Parathyroid adenoma (tissue), 2 donors: ENCODE measurements at regions not wholly inside any gene's neighbourhood (a gene's known extent, or its start where the extent isn't known, plus 50 kb on each side); places are given as distances from the start of the nearest gene placed in this dataset.

Experiments used
- H2AFZ ChIP-seq: fragments of 300-600 bp; sonication (generic); one replicate; pipeline ENCODE4 v1.7.0; 2017; ENCODE audit warnings: antibody characterized with exemption, mild to moderate bottlenecking
- H3K27ac ChIP-seq: fragments of 300-600 bp; sonication (generic); one replicate; pipeline ENCODE4 v1.7.0; 2017
- H3K27me3 ChIP-seq: fragments of 300-600 bp; sonication (generic); one replicate; pipeline ENCODE4 v1.7.0; 2017; ENCODE audit warnings: low read length; ENCODE audit not compliant: control insufficient read depth, insufficient read depth
- H3K36me3 ChIP-seq: fragments of 300-600 bp; sonication (generic); one replicate; pipeline ENCODE4 v1.7.0; 2017; ENCODE audit warnings: low read length; ENCODE audit not compliant: control insufficient read depth, insufficient read depth
- H3K4me1 ChIP-seq: fragments of 300-600 bp; sonication (generic); one replicate; pipeline ENCODE4 v1.7.0; 2017; ENCODE audit warnings: control low read depth
- H3K4me2 ChIP-seq: fragments of 300-600 bp; sonication (generic); one replicate; pipeline ENCODE4 v1.7.0; 2017; ENCODE audit warnings: low read length
- H3K4me3 ChIP-seq: fragments of 300-600 bp; sonication (generic); one replicate; pipeline ENCODE4 v1.7.0; 2017; ENCODE audit warnings: low read depth, low read length
- H3K79me2 ChIP-seq: fragments of 300-600 bp; sonication (generic); one replicate; pipeline ENCODE4 v1.7.0; 2017; ENCODE audit warnings: control low read depth
- H3K9ac ChIP-seq: fragments of 300-600 bp; sonication (generic); one replicate; pipeline ENCODE4 v1.7.0; 2017; ENCODE audit warnings: mild to moderate bottlenecking
- H3K9me3 ChIP-seq: fragments of 300-600 bp; sonication (generic); one replicate; pipeline ENCODE4 v1.7.0; 2017; ENCODE audit warnings: low read length; ENCODE audit not compliant: control insufficient read depth
- TF ChIP-seq, protein P1 (sequence below): fragments of 300-600 bp; sonication (generic); IDR thresholded peaks from one replicate; pipeline ENCODE4 v1.7.0; 2017; ENCODE audit warnings: antibody characterized with exemption, mild to moderate bottlenecking
- donor health status: primary hyperparathyroidism.

DNA sequence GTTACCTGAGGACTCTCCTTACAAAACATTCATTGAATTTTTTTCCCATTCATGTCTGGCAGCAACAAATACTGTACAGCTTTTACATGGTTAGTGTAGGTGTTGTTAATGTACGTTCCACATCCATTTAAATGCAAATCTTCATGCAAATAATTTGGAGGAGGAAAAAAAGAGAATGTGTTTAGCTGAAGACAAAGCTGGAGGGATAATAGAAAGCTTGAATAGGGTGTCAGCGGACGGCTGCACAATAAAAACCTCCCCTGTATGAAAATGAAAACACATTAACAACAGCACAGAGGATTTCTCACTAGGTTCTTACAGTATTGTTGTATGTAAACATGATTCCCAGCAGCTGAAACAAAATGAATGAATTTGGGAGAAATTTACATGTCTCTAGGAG lies 231.5 kb downstream of the ZNF608 start:
- Histone ChIP-seq H3K27ac (no peak overlapping the region), H3K27me3 (no peaks in the 10 kb centered on the region), H2AFZ (no peak overlapping the region), H3K9ac (no peak overlapping the region), H3K79me2 (no peaks in the 10 kb centered on the region), H3K36me3 (no peaks in the 10 kb centered on the region), H3K4me2 (no peak overlapping the region), H3K4me3 (no peak overlapping the region), H3K9me3 (no peaks in the 10 kb centered on the region), H3K4me1 (no peaks in the 10 kb centered on the region)
- TF ChIP-seq, protein P1, sequence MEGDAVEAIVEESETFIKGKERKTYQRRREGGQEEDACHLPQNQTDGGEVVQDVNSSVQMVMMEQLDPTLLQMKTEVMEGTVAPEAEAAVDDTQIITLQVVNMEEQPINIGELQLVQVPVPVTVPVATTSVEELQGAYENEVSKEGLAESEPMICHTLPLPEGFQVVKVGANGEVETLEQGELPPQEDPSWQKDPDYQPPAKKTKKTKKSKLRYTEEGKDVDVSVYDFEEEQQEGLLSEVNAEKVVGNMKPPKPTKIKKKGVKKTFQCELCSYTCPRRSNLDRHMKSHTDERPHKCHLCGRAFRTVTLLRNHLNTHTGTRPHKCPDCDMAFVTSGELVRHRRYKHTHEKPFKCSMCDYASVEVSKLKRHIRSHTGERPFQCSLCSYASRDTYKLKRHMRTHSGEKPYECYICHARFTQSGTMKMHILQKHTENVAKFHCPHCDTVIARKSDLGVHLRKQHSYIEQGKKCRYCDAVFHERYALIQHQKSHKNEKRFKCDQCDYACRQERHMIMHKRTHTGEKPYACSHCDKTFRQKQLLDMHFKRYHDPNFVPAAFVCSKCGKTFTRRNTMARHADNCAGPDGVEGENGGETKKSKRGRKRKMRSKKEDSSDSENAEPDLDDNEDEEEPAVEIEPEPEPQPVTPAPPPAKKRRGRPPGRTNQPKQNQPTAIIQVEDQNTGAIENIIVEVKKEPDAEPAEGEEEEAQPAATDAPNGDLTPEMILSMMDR = no peak

DNA sequence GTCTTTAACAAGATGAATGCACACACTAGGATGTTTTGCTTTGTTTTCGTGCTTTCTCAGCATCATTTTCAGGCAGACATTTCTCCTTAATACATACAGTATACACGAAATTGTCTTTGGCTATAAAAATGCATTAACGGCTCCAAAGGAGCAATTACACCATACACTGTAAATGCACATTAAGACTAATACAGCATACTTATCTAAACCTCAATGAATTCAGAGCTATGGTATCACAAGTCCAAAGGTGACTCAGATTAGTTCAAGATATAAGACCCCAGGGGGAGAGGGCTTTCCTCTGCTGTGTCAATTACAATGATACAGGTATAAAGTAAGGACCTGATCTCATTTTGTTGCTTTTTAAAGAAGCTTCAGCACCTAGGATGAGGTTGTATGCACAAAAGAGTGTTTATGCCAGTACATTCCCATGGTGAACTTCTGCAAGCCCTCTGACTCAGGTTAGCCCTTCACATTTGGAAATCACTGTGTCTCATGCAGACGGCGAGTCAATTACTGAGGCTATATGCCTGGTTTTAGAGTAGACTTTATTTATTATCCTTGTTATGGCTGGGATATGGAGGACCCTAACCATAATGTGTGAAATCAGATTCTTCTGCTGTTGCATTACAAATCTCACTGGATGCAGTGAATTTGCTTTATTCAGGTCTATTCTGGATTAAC lies 233.3 kb downstream of the ZNF608 start:
- Histone ChIP-seq H3K36me3 (no peaks in the 10 kb centered on the region), H3K4me1 (no peaks in the 10 kb centered on the region), H3K9ac (no peak overlapping the region), H3K4me2 (no peak overlapping the region), H3K9me3 (no peaks in the 10 kb centered on the region), H3K27ac (no peak overlapping the region), H3K27me3 (no peaks in the 10 kb centered on the region), H3K4me3 (no peak overlapping the region), H3K79me2 (no peaks in the 10 kb centered on the region), H2AFZ (no peak overlapping the region)
- TF ChIP-seq, protein P1 = no peak

DNA sequence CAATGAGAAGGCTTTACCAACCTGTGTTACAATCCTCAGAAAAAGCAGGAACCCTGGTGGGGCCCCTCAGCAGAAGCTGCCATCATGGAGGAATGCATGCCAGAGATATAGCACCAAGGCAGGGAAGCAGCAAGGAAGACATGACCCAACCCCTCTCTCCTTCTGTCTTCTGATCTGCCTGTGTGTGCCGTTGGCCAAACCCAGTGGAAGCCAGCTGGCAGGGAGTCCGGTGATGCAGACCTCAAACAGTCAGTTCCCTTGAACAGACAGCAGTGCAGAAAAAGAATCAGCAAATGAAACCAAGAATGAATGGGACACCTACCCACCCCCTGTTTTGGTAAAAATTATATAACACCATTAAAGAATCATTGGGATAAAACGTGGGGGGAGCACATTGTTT lies 234.2 kb downstream of the ZNF608 start:
- no peak overlapping the region for H3K4me2 ChIP-seq
- TF ChIP-seq, protein P1 = no peak
- no peak overlapping the region for H3K9ac ChIP-seq
- H3K27me3 ChIP-seq = no peaks in the 10 kb centered on the region
- no peak overlapping the region for H3K4me3 ChIP-seq
- no peaks in the 10 kb centered on the region for H3K36me3 ChIP-seq
- H3K79me2 ChIP-seq = no peaks in the 10 kb centered on the region
- no peaks in the 10 kb centered on the region for H3K9me3 ChIP-seq
- H3K4me1 ChIP-seq = no peaks in the 10 kb centered on the region
- no peak overlapping the region for H2AFZ ChIP-seq
- no peak overlapping the region for H3K27ac ChIP-seq

DNA sequence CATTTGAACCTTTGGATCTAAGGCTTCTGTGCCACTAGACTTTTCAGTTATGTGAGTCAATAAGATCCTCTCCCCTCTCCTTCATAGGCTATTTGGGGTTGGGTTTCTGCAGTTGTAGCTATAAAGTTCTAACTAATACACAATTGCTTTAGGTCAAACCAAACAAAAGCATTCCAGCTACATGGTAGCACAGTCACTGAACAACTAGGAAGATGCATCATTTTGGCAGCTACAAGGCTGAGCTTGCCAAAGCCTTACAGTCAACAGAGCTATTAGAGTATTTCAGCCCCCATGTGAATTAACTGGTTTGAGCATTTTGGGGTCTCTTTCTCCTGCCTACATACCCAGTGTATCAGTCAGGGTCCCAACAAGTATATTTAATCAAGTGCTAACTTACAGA lies 234.6 kb downstream of the ZNF608 start:
- H3K4me1 ChIP-seq = no peaks in the 10 kb centered on the region
- H3K36me3 ChIP-seq = no peaks in the 10 kb centered on the region
- H3K27me3 ChIP-seq = no peaks in the 10 kb centered on the region
- TF ChIP-seq, protein P1 = no peak
- no peak overlapping the region for H3K4me2 ChIP-seq
- H3K79me2 ChIP-seq = no peaks in the 10 kb centered on the region
- no peak overlapping the region for H3K9ac ChIP-seq
- H3K4me3 ChIP-seq = no peak overlapping the region
- no peaks in the 10 kb centered on the region for H3K9me3 ChIP-seq
- H3K27ac ChIP-seq = no peak overlapping the region
- no peak overlapping the region for H2AFZ ChIP-seq

DNA sequence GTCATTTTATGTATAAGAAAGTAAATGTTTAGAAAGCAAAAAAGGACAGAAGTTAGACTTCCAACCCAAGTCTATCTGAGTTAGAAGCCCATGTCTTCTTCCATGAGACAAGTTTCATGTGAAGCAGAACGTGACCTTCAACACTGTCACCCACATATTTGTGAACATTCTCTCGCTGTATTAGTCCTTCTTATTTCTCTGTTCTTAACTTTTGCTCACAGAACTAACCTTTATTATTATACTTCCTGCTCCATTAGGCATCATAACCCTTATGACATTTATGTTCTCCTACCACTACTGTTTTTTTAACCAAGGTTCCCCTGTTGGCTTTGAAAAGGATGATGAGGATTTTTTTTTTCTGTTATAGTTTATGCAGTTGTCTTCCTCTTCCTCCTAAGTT lies 238.8 kb downstream of the ZNF608 start:
- no peaks in the 10 kb centered on the region for H3K36me3 ChIP-seq
- H3K9me3 ChIP-seq = no peaks in the 10 kb centered on the region
- H3K4me2 ChIP-seq = no peak overlapping the region
- H3K27me3 ChIP-seq = no peaks in the 10 kb centered on the region
- TF ChIP-seq, protein P1 = no peak
- H2AFZ ChIP-seq = no peak overlapping the region
- H3K9ac ChIP-seq = no peak overlapping the region
- H3K79me2 ChIP-seq = no peaks in the 10 kb centered on the region
- H3K27ac ChIP-seq = no peak overlapping the region
- no peaks in the 10 kb centered on the region for H3K4me1 ChIP-seq
- no peak overlapping the region for H3K4me3 ChIP-seq
